ENCODE measurements at regions not wholly inside any gene's neighbourhood (a gene's known extent, or its start where the extent isn't known, plus 50 kb on each side); places are given as distances from the start of the nearest gene placed in this dataset.

DNA sequence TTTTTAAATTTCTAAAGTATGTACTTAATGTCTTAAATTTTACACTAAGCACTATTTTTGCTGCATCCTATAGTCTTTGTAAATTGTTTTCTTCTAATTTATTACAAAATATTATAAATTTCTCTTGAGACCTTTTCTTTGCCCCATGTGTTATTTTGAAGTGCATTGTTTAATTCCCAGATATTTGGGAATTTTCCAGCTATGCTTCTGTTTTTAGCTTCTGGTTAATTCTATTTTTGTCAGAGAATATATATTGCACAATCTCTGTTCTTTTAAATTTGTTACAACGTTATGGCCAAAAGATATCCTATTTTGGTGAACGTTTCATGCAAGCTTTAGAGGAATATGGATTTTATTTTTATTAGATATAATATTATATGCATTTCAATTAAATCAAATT is 917.4 kb upstream of the MIR17HG start:
- H3K4me3 ChIP-seq (replicated peaks; ENCODE audit: insufficient read depth, low read length) = no peak overlapping the region
- no peak overlapping the region for H3K27ac ChIP-seq (replicated peaks)
- TF ChIP-seq, protein P1, sequence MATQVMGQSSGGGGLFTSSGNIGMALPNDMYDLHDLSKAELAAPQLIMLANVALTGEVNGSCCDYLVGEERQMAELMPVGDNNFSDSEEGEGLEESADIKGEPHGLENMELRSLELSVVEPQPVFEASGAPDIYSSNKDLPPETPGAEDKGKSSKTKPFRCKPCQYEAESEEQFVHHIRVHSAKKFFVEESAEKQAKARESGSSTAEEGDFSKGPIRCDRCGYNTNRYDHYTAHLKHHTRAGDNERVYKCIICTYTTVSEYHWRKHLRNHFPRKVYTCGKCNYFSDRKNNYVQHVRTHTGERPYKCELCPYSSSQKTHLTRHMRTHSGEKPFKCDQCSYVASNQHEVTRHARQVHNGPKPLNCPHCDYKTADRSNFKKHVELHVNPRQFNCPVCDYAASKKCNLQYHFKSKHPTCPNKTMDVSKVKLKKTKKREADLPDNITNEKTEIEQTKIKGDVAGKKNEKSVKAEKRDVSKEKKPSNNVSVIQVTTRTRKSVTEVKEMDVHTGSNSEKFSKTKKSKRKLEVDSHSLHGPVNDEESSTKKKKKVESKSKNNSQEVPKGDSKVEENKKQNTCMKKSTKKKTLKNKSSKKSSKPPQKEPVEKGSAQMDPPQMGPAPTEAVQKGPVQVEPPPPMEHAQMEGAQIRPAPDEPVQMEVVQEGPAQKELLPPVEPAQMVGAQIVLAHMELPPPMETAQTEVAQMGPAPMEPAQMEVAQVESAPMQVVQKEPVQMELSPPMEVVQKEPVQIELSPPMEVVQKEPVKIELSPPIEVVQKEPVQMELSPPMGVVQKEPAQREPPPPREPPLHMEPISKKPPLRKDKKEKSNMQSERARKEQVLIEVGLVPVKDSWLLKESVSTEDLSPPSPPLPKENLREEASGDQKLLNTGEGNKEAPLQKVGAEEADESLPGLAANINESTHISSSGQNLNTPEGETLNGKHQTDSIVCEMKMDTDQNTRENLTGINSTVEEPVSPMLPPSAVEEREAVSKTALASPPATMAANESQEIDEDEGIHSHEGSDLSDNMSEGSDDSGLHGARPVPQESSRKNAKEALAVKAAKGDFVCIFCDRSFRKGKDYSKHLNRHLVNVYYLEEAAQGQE (IDR thresholded peaks at IDR 0.05; ENCODE audit: insufficient replicate concordance, low read depth) = no peak
- TF ChIP-seq POLR2AphosphoS5 (IDR thresholded peaks at IDR 0.05; ENCODE audit: low read depth) (no peak), SPI1 (IDR thresholded peaks at IDR 0.05; ENCODE audit: borderline replicate concordance, low read depth) (no peak), GABPA (IDR thresholded peaks at IDR 0.05; ENCODE audit: low read depth) (no peak)
- TF ChIP-seq, protein P2, sequence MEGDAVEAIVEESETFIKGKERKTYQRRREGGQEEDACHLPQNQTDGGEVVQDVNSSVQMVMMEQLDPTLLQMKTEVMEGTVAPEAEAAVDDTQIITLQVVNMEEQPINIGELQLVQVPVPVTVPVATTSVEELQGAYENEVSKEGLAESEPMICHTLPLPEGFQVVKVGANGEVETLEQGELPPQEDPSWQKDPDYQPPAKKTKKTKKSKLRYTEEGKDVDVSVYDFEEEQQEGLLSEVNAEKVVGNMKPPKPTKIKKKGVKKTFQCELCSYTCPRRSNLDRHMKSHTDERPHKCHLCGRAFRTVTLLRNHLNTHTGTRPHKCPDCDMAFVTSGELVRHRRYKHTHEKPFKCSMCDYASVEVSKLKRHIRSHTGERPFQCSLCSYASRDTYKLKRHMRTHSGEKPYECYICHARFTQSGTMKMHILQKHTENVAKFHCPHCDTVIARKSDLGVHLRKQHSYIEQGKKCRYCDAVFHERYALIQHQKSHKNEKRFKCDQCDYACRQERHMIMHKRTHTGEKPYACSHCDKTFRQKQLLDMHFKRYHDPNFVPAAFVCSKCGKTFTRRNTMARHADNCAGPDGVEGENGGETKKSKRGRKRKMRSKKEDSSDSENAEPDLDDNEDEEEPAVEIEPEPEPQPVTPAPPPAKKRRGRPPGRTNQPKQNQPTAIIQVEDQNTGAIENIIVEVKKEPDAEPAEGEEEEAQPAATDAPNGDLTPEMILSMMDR (IDR thresholded peaks at IDR 0.05; ENCODE audit: insufficient read depth, low read length) = no peak
- DNase-seq (ENCODE audit: low read depth in 1 of 2, low spot score in 1 of 2) = no peak
- H3K27me3 ChIP-seq (ENCODE audit: insufficient read depth, poor library complexity, severe bottlenecking) = no peaks in the 10 kb centered on the region

DNA sequence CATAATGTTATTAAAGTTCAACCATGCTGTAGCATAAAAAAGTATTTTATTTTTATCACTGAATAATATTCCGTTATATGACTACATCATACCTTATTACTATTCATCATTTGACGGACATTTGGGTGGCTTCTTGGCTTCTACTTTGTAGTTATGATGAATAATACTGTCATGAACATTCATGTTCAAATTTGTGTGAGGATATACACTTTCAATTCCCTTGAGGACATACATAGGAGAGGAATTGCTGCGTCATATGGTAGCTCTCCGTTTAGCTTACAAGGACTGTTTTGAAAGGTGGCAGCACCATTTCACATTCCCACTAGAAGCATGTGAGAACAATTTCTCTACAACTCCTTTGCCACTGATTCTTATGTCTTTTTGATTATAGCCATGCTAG is 910.8 kb upstream of the MIR17HG start:
- TF ChIP-seq POLR2AphosphoS5 (IDR thresholded peaks at IDR 0.05; ENCODE audit: low read depth) (no peak), SPI1 (IDR thresholded peaks at IDR 0.05; ENCODE audit: borderline replicate concordance, low read depth) (no peak), GABPA (IDR thresholded peaks at IDR 0.05; ENCODE audit: low read depth) (no peak)
- TF ChIP-seq, protein P2 (IDR thresholded peaks at IDR 0.05; ENCODE audit: insufficient read depth, low read length) = no peak
- TF ChIP-seq, protein P1 (IDR thresholded peaks at IDR 0.05; ENCODE audit: insufficient replicate concordance, low read depth) = no peak
- Histone ChIP-seq H3K27ac (replicated peaks) (no peak overlapping the region), H3K4me3 (replicated peaks; ENCODE audit: insufficient read depth, low read length) (no peak overlapping the region), H3K27me3 (ENCODE audit: insufficient read depth, poor library complexity, severe bottlenecking) (no peaks in the 10 kb centered on the region)
- DNase-seq (ENCODE audit: low read depth in 1 of 2, low spot score in 1 of 2) = no peak

DNA sequence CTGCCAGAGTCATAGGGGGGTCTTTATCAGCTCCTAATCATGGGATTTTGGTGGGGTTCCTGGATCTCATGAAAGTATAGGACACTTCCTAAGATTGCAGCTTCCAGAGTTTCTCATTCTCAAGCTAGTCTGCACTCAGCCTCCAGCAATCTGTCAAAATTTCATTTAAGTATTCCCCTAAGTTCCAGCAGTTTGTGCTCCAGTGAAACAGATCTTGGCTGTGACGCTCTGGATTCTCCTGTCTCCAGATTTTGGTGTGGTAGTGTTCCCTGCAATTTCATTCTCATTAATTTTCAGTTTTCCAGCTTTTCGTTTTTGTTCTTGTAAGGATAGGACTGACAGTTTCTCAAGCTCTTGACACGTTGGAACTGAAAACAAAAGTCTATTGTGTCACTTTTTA is 908.9 kb upstream of the MIR17HG start:
- no peak for DNase-seq (ENCODE audit: low read depth in 1 of 2, low spot score in 1 of 2)
- TF ChIP-seq POLR2AphosphoS5 (IDR thresholded peaks at IDR 0.05; ENCODE audit: low read depth) (no peak), GABPA (IDR thresholded peaks at IDR 0.05; ENCODE audit: low read depth) (no peak), SPI1 (IDR thresholded peaks at IDR 0.05; ENCODE audit: borderline replicate concordance, low read depth) (no peak)
- TF ChIP-seq, protein P2 (IDR thresholded peaks at IDR 0.05; ENCODE audit: insufficient read depth, low read length) = no peak
- TF ChIP-seq, protein P1 (IDR thresholded peaks at IDR 0.05; ENCODE audit: insufficient replicate concordance, low read depth) = no peak
- no peaks in the 10 kb centered on the region for H3K27me3 ChIP-seq (ENCODE audit: insufficient read depth, poor library complexity, severe bottlenecking)
- H3K27ac ChIP-seq (replicated peaks) = no peak overlapping the region
- H3K4me3 ChIP-seq (replicated peaks; ENCODE audit: insufficient read depth, low read length) = no peak overlapping the region
